Stimulated activated CD8-positive, alpha-beta memory T cell treated with anti-CD3 and anti-CD28 coated beads, Interleukin-7, amount 100 ng/mL, for 48 hours (primary cell): ENCODE measurements at regions not wholly inside any gene's neighbourhood (a gene's known extent, or its start where the extent isn't known, plus 50 kb on each side); places are given as distances from the start of the nearest gene placed in this dataset.
"Not testable (repeated sequence)": the region's sequence is repeated elsewhere in the genome, so short reads cannot be mapped to it uniquely, and the experiment has no call there.

Source experiments
- DNase-seq, 2 donors: peaks; one replicate each; pipeline ENCODE4 v3.0.0-alpha.2; 2020; ENCODE audit warnings: low read depth in 1 of 2; ENCODE audit errors: extremely low read depth in 1 of 2

DNA sequence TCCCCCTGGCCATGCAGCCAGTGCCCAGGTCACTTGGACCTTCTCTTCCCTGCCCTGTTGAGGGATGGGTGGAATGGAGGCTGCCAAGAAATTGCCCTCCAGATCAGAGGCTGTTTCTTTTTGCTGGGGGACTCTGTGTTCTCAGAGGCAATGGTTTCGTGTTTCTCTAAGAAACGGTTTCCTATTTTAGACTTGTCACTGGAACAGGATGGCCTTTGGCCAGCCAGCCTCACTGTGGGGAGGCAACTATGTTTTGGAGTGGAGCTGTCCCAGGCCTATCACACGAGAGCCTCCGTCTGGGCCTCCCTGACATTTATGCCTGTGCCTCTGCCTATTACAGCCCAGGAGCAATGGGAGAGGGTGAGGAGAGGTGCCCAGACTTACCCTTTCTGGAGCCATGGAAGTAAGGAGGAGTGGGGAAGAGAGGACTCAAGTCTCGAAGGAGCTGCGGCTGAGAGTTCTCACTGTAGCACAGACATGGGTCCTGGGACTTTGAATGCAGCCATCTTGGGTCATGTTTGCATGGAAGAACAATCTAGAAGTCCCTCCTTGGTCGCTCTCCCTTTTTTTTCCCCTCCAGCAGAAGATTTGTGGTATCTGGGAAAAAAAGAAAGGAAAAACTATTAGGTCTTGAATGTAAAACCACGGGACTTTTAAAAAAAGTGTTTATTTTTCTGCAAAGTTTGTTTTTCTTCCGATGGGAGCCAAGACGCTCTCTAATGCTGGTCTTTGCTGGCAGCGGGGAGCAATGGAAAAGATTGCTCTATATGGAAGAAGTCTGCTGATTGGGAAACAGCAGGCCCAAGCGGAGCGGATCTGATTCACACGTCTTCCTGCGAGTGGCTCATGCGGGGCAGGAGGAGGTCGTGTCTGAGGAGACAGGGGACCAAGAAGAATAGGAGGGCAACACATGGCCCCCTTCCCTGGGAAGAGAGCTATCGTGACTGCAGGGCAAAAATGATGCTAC lies 219.2 kb downstream of the FOXD2 start:
- no peak for DNase-seq

DNA sequence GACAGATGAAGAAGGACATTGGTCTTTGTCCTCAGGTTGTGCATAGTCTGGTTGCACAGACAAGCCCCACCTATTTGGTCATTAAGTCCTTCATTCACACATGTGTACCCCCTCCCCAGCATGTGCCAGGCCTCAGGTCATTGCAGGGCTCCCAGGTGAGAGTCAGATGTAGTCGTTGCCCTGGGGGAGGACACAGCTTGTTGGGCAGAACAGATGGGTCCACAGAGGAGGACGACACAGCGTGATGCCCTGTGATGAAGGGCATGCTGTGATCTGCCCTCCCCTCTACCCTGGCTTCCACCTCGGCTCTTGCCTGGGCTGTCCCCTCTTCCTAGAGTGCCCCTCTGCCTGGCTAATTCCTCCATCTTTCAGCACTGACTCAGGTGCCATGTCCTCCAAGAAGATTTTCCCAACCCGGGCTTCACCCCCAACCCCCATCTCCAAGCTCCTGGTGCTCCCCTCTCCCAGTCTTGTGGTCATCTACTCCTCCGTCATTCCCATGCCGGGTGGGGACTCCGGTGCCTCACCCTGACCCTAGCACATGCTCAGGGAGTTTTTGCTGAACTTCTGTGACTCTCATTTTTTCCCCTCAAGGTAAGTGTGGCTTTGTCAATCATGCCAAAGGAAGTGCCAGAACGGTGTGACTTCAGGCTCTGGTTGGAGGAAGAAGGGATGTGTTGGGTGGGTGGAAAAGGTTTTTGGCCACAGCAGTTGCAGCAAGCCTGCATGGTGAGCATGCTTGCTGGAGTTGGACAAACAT lies 220.5 kb downstream of the FOXD2 start:
- DNase-seq: no peak

DNA sequence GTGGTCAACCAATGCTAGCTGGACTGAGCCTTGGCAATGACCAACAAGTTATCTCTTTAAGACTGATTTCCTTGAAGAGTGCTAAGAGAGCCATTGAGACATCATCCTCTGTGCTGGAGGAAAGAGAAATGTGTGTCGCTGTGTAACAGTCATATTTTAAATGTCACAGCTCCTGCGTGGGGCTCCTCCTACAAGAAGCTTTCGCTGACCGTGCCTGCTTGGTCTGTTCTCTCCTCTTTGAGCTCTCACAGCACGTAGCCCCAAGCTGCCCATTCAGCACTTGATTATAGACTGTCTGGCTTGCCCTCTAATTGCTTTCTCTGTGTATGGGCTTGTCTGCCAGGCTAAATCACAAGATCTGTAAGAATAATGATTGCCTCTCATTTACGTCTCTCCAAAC lies 221.3 kb downstream of the FOXD2 start:
- no peak for DNase-seq

DNA sequence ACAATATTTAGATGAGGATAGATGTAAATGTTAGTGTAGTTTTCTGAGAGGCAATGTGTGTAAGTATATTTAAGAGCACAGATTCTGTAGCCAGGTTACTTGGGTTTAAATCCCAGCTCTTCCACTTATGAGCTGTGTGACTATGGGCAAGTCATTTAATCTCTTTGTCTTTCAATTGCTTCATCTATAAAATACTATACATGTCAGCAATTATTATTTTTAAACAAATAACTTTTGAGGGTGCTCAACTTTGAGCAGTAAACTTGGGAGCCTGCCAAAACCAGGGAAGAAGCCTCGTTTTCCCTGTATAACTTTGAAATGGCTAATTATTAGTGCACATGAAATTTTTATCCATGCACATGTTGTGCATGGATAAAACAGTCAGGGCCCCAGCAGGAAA lies 222.8 kb downstream of the FOXD2 start:
- DNase-seq: no peak

DNA sequence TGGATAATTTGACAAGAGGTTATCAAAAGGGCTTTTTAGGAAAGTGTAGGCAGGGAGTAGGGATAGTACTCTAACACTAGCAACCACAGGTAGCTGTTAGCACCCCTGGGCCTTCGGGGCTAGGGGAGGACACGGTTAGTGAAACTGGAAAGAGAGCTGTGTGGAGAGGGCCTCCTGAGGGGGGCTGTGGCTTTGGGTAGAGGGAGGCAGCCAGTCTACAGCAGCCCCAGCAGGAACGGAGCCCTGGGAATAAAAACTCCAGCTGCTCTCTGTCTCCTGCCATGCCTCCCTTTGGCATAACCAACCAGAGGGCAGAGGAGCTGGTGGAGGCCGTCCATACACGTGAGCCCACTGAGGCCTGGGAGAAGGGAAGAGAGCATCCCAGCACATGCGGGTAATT lies 223.2 kb downstream of the FOXD2 start:
- DNase-seq: no peak

DNA sequence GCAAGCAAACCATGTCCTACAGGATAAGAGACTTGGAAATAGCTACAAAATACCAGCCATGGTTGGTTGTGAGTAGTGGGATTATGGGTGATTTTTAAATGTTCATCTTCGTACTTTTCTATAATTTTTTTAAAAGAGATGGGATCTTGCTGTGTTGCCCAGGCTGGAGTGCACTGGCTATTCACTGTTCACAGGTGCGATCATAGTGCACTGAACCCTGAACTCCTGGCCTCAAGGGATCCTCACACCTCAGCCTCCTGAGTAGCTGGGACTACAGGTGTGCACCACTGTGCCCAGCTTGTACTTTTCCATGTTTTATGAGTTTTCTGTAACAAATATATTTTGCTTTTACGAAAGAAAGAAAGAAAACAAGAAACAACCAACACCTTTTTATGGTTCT lies 224.2 kb downstream of the FOXD2 start:
- DNase-seq: no peak

DNA sequence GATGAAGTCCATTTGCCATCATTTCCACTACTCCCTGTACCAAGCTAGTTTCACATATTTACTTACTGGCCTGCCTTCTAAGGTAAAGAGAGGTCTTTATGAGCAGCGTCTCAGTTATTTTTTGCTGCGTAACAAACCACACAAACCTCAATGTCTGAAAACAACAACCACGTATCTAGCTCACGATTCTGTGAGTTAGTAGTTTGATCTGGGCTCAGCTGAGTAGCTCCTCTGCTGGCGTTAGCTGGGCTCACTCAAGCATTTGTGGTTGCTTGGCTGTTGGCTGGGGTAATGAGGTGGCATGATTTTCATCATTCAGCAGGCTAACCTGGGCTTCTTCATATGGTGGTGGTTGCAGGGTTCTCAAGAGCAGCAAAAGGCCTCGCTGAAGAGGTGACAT lies 225.4 kb downstream of the FOXD2 start:
- no peak for DNase-seq

DNA sequence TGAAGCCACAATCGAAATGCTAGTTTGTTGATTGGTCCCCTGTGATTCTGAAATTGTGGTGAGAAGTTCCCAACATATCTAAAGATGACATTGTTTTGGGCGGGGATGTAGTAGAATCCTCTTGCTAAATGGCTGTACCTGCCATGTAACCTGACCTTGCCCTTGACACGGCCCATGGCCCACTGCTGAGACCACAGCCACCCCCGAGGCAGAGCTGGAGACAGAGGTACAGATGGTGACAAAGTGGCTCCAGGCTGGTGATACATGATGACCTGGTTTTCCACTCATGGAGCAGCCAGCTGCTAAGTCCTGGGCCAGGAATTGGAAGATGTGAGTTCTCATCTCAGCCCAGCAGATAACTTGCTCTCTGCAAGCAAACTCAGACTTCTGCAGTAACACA lies 226.5 kb downstream of the FOXD2 start:
- DNase-seq: no peak

DNA sequence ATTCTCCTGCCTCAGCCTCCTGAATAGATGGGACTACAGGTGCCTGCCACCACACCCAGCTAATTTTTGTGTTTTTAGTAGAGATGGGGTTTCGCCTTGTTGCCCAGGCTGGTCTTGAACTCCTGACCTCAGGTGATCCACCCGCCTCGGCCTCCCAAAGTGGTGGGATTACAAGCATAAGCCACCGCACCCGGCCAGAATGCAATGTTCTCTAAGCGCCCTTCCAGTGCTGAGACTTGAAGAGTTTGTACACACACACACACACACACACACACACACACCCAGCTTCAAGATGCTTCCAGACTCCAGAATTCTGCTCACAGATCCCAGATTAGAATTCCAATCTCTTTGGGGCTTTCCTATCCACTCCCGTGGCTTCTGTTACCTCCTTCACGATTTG lies 227.1 kb downstream of the FOXD2 start:
- not testable (repeated sequence) for DNase-seq

DNA sequence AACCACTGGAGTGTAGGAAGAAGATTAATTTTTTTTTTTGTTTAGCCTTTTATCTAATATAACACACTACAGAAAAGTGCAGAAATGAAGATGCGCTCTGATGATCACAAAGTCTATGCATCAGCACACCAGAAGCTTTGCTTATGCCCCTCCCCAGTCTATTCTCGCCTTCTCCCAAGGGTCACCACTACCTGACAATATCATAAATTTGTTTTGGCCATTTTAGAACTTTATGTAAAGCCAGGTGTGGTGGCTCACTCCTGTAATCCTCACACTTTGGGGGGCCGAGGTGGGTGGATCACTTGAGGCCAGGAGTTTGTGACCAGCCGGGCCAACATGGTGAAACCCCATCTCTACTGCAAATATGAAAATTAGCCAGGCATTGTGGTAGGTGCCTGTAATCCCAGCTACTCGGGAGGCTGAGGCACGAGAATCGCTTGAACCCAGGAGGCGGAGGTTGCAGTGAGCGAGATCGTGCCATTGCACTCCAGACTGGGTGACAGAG lies 231.3 kb downstream of the FOXD2 start:
- DNase-seq: no peak

DNA sequence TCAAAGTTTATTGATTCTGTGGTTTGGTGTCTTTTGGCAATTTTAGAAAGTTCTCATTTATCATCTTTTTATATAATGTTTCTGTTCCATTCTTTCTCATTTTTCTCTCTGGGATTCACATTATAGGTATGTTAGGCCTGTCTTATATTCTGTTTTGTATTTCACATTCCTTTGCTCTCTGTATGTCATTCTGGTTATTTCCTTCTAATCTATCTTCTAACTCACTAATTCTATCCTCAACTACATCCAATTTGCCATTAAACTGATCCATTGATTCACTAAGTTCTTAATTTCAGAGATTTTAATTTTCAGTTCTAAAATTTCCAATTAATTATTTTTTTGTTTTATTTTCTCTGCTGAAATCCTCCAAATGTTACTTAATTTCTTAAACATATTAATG lies 234.8 kb downstream of the FOXD2 start:
- no peak for DNase-seq

DNA sequence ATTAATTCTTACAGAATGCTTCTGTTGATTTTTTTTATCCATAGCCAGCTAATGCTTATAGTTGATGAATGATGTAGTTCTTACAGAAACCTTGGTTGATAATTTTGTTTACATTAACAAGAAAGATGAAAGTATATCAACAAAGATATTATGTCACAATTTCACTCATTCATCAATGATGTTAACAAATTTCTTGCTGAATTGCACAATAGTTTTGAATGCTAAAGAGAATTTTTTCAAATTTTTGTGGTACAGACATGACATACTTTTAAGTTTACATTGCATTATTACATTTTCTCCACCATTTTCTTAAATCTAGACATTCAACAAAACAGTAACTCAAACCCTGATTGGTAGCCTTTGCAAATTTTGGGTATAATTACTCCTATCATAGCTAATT lies 236.3 kb downstream of the FOXD2 start:
- DNase-seq: no peak

DNA sequence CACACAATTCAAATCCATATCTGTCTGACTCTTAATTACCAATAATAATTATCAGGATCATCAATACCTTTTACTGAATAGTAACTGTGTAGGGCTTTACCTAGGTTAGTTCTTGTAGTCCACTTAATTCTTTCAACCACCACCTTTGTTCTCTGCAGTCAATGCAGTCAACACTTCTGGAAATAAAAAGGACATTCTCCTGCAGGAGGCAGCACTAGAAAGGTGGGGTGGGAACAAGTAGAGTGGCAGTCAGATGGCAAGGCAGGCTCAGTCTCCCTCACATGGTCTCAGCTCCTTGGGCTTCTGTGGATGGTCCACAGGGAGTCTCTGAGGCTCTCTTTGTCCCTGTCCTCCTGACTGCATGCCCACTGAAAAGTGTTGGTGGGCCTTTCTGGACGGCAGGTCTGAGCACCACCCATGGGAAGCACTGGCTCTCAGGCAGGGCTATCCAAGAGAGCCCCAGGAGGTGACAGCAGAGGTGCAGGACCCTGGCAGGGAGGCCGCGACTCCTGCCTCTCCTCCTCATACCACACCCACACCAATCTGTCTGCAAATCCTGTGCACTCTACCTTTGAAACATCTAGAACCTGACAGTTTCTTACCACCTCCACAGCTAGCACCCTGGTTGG lies 237.3 kb downstream of the FOXD2 start:
- DNase-seq: no peak

DNA sequence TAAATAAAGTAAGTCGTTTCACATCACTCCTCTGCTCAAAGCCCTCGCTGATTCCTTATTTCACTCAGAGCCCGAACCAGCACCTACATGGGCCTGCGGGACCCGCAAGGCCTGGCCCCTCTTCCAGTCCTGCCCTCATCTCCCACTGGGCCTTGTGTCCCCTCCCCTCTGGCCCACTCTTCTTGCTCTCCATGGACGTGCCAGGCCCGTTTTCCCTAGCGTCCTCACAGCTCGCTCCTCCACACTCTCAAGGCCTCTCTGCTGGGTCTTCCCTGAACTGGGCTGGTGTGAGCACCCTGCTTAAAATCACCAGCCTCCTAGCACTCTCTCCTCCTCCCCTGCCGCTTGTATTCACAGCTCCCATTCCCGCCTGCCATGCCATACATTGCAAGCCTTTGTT lies 237.9 kb downstream of the FOXD2 start:
- no peak for DNase-seq

DNA sequence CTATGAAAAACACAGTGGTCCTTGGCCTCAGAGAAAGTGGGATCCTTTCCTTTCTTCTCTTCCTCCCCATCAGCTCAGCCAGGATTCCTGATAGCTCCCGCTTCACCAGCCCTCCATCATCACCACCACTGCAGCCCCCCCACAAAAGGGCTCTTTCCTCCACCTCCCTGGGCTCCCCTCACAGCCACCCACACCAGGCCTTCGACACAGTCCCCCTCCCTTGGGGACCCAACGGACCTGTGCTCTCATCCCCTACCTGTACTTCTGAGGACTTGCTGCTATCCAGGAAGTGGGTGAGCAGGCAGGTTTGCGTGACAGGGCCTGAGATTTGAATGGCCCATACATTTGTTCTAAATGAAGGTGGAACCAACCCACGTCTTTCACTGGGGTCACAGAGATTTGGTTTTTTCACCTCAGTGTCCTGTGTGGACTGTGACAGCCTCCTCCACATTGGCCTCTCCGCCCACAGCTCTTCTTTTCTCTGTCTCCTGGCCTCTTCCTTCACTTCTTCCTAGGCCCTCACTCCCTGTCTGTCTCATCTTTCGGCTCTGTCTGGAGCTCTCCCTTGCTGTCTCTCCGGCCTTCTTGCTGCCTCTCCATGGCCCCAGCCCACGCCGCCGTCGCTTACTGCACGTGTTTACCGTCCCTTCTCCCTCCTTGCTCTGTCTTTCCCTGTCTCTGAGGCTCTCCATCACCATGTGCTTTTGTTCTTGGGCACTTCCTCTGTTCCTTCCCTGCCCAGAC lies 238.6 kb downstream of the FOXD2 start:
- no peak for DNase-seq

DNA sequence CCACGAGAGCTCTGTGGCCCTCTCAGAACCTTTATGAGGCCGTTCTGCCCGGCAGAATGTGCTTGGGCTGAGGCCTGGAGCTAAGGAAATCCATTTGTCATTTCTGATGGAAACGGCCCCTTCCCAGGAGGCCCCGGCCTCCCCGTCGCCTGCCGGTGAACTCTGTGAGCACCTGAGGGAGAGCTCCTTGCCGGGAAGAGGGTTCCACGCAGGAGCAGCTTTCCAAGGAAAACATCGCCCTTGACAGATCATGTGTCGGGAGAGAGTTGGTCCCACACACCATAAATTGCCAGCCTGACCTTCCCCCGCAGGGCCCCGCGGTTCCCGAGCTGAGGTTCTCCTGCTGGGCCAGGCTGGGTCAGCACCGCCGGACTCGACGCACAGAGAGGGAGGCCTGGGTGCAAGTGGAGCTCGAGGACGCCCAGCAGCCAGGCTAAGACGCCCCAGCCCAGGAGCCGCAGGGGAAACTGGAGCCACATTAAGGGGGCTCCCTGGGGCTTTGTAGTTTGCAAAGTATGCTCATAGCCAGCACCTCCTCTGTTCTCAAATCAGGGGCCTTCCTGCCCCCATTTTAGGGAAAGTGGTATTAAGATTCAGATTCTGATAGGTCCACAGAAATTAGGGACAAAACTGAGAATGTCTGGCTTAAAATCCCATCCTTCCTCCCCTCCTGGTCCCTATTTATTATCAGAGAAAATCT lies 239.5 kb downstream of the FOXD2 start:
- no peak for DNase-seq

DNA sequence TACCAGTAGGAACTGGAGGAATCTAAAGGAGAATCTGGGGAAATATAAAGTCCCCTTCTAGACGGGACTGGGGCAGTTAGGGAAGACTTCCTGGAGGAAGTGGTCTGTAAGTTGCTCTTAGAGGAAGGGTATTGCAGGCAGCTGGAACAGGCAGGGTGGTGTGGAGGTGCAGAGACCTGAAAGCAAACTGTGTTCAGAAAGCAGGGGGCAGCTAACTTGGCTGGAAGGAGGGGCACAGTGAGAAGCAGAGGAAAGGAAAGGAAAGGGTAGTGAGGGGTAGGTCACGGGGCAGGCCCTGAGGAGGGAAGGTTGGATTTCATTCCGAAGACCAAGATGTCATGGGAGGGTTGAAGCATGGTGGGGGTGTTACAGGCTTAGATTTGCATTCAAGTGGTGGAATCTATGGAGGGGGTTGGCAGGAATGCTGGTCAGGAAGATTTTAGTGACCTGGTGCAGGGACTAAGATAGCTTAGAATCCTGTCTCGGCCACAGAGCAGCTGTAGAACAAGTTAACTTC lies 240.7 kb downstream of the FOXD2 start:
- no peak for DNase-seq

DNA sequence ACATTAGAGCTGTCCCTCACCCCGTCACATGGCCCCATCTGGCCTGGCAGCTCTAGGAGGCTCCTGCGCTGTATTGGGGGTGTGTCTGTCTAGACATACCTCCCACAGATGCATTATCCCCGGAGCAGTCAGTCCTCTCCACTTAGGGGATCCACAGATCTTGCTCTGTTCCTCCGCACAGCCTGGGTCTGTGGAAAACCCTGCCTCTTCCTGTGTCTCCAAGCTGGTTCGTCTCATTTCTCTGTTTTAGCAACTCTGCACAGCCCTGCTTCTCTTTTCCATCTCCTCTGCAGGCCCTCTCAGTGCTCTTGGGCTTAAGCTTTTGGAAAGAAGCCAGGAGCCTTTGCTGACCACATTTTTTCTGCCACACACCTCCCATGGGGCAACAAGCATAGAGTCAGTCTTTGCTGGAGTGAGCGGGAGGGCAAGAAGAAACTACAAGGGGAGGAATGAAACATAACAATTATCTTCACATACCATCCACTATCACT lies 241.5 kb downstream of the FOXD2 start:
- DNase-seq: no peak

DNA sequence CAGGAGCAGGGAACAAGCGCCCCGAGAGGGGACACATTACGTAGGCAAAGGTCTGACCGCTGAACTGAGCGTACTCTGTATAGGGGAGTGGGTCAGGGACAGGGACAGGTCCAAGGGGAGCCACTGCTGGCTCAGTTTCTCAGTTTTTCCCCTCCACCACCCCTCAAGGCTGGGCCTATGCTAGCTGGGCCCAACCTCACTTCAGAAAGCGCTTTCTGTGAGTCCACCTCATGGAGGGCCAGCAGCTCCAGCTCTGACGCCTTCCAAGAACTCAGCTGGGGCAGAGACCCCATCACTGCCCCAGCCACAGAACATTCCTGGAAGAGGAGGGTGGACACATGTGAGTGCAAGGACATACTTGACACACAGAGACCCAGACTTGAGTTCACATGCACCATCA lies 242.0 kb downstream of the FOXD2 start:
- no peak for DNase-seq
